Epithelial cell of proximal tubule (primary cell): ENCODE measurements at regions not wholly inside any gene's neighbourhood (a gene's known extent, or its start where the extent isn't known, plus 50 kb on each side); places are given as distances from the start of the nearest gene placed in this dataset.

Experiments used
- DNase-seq: peaks from one replicate; pipeline ENCODE4 v3.0.0-alpha.2; 2011; ENCODE audit warnings: low read depth
- H3K4me3 ChIP-seq: 2 replicates; pipeline ENCODE4 v1.5.1; 2011; ENCODE audit warnings: low read depth, mild to moderate bottlenecking, low read length
- TF ChIP-seq, protein P1 (sequence below): conservative IDR thresholded peaks from 2 replicates; pipeline ENCODE4 v1.5.1; 2012; ENCODE audit warnings: low read depth, mild to moderate bottlenecking, low read length

DNA sequence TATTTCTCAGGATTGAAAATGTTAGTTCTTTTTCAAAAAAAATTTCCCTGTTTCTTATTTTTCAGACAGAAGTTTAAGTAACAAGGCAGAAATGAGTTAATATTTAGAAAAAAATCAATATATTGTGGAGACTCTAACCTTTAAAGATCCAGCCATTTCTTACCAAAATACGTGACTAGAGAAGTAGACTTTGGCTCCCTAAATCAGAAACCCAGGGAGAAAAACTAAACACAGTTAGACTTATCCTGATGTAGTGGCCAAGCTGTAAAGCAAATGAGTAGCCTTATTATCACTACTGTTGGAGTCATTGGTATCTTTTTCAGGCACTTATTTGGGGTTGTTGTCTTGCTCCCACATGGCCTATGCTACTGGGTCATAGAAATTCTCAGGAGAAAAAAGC lies 1556.4 kb upstream of the ADGRL3 start:
- TF ChIP-seq, protein P1, sequence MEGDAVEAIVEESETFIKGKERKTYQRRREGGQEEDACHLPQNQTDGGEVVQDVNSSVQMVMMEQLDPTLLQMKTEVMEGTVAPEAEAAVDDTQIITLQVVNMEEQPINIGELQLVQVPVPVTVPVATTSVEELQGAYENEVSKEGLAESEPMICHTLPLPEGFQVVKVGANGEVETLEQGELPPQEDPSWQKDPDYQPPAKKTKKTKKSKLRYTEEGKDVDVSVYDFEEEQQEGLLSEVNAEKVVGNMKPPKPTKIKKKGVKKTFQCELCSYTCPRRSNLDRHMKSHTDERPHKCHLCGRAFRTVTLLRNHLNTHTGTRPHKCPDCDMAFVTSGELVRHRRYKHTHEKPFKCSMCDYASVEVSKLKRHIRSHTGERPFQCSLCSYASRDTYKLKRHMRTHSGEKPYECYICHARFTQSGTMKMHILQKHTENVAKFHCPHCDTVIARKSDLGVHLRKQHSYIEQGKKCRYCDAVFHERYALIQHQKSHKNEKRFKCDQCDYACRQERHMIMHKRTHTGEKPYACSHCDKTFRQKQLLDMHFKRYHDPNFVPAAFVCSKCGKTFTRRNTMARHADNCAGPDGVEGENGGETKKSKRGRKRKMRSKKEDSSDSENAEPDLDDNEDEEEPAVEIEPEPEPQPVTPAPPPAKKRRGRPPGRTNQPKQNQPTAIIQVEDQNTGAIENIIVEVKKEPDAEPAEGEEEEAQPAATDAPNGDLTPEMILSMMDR = no peak
- H3K4me3 ChIP-seq = no peak overlapping the region
- no peak for DNase-seq

DNA sequence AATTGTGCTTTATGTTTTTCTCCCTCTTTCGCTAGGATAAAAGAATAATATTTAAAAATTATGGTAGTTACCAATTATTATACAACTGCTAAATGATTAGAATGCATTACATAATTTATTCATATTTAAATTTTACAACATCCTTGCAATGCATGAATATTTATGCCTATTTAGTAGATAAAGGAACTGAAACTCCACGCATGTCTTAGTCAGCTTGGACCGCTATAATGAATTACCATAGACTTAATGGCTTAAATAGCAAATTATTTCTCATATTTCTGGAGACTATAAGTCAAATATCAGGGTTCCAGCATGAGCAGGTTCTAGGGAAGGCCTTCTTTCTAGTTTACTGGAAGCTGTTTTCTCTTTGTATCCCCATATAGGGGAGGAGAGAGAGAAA lies 1555.4 kb upstream of the ADGRL3 start:
- TF ChIP-seq, protein P1 = no peak
- H3K4me3 ChIP-seq = no peak overlapping the region
- DNase-seq = no peak

DNA sequence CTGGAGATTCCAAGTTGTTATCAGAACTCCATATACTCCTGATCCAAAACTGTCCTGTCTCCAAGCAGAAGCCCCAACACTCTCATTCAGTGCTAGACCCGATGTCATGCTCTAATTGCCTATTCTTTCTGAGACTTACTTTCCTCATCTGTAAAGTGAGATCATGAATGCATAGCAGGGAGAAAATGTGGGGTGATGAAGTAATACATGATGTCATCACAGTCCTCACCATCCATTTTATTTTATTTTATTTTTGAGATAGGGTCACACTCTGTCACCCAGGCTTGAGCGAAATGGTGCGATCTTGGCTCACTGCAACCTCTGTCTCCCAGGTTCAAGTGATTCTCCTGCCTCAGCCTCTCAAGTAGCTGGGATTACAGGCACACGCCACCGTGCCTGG lies 1554.0 kb upstream of the ADGRL3 start:
- TF ChIP-seq, protein P1 = no peak
- no peak for DNase-seq
- H3K4me3 ChIP-seq = no peak overlapping the region

DNA sequence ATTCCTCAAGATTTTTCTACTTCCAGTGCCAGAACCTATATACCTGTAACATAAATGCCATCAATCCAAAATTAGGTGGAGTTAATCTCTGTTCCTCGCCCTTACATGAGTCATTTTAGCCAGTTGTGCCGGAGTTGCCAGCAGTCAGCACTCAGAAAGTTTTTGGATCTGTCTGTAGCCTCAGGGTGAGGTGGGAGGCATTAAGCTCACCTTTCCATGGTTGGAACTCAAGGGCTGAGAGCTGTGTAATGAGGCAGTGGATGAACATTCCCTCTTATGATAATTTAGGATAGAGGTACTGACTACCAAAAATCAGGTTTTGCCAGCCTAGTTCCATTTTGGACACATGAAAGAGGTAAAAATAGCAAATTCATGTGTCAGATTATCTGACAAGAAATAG lies 1553.1 kb upstream of the ADGRL3 start:
- H3K4me3 ChIP-seq = no peak overlapping the region
- no peak for DNase-seq
- TF ChIP-seq, protein P1 = no peak

DNA sequence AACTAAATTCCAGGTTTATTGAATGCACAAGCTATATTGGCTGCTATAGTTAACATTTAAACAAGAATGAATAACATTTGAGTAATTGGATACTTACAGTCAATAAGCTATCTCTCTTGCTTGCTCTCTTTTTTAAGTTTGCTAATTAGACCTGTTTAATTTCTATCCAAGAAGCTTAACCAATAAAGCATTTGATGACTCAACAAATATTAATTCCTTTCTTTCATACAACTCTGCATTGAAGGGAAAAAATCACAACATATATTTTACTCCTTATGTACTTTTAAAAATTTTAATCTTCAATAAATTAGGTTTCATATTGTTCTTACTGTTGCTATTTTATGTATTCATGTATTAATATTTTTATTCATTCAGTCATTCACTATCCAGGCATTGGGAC lies 1552.6 kb upstream of the ADGRL3 start:
- no peak overlapping the region for H3K4me3 ChIP-seq
- no peak for DNase-seq
- TF ChIP-seq, protein P1 = no peak

DNA sequence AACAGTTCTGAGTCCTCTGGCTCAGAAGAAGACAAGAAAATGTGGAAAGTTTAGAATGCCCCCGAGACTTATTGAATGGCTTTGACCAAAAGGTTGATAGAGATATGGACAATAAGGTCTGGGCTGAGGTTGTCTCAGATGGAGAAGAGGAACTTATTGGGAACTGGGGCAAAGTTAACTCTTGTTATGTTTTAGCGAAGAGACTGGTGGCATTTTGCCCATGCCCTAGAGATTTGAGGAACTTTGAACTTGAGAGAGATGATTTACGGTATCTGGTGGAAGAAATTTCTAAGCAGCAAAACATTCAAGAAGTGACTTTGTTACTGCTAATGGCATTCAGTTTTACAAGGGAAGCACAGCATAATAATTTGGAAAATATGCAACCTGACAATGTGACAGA lies 1549.3 kb upstream of the ADGRL3 start:
- TF ChIP-seq, protein P1 = no peak
- H3K4me3 ChIP-seq = no peak overlapping the region
- DNase-seq = no peak

DNA sequence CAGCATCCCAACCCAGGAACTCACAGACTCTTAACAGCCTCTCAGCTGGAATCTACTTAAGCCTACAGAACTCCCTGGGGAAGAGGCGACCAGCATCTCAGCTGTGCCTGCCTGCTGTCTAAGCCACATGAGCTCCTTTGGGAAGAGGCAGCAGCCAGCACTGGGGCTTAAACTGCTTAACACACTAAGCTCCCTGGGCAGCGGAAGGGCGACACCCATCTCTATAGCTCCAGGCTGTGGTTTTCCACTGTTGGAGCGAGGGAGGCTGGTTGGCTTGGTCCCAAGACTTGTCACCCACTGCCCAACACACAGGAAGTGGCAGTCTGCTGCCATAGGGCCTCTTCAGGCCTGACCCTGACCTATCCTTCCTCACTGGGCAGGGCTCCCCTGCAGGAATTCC lies 1544.1 kb upstream of the ADGRL3 start:
- no peak overlapping the region for H3K4me3 ChIP-seq
- TF ChIP-seq, protein P1 = no peak
- no peak for DNase-seq
